HepG2 (cell line): ENCODE measurements at regions not wholly inside any gene's neighbourhood (a gene's known extent, or its start where the extent isn't known, plus 50 kb on each side); places are given as distances from the start of the nearest gene placed in this dataset.

Experiments used
- CTCF ChIP-seq: sonication (generic); formaldehyde crosslinking; IDR thresholded peaks from 2 replicates; pipeline ENCODE4 v1.5.0; 2020; ENCODE audit warnings: mild to moderate bottlenecking, missing genetic modification reagents, moderate library complexity
- E2F2 ChIP-seq: sonication (generic); formaldehyde crosslinking; IDR thresholded peaks from 2 replicates; pipeline ENCODE4 v1.4.0; 2020; ENCODE audit warnings: missing genetic modification reagents, borderline replicate concordance
- FOXP1 ChIP-seq, 2 experiments: fragments of 450-650 bp in 1 of 2; IDR thresholded peaks; 2 replicates each; pipeline ENCODE4 v1.6.1; 2017 to 2018; ENCODE audit warnings: antibody characterized with exemption in 1 of 2
- GABPB1 ChIP-seq: IDR thresholded peaks from 2 replicates; pipeline ENCODE4 v1.6.1; 2016; ENCODE audit warnings: mild to moderate bottlenecking, missing genetic modification reagents, moderate library complexity, missing compliant biosample characterization
- MYNN ChIP-seq: sonication (generic); formaldehyde crosslinking; IDR thresholded peaks from 2 replicates; pipeline ENCODE4 v1.4.0; 2020; ENCODE audit warnings: mild to moderate bottlenecking, low read depth, missing genetic modification reagents
- NFE2L1 ChIP-seq: sonication (generic); formaldehyde crosslinking; IDR thresholded peaks from 2 replicates; pipeline ENCODE4 v1.4.0; 2020; ENCODE audit warnings: missing genetic modification reagents, mild to moderate bottlenecking, borderline replicate concordance
- POLR2AphosphoS5 ChIP-seq: IDR thresholded peaks from 2 replicates; pipeline ENCODE4 v1.6.1; 2012; ENCODE audit warnings: low read depth, low read length
- RARG ChIP-seq: sonication (generic); formaldehyde crosslinking; IDR thresholded peaks from 2 replicates; pipeline ENCODE4 v1.4.0; 2020; ENCODE audit warnings: low read depth, mild to moderate bottlenecking, missing genetic modification reagents
- RXRA ChIP-seq: sonication (generic); formaldehyde crosslinking; IDR thresholded peaks from 2 replicates; pipeline ENCODE4 v1.5.1; 2020; ENCODE audit warnings: missing genetic modification reagents
- SMC3 ChIP-seq: IDR thresholded peaks from 2 replicates; pipeline ENCODE4 v1.6.1; 2011; ENCODE audit warnings: low read length, improper control_type of control experiment
- YY1 ChIP-seq: IDR thresholded peaks from 2 replicates; pipeline ENCODE4 v1.6.1; 2011; ENCODE audit warnings: low read length, low read depth, moderate library complexity, mild to moderate bottlenecking; ENCODE audit not compliant: insufficient read depth, insufficient replicate concordance
- ZNF18 ChIP-seq: sonication (generic); formaldehyde crosslinking; IDR thresholded peaks from 2 replicates; pipeline ENCODE4 v1.8.0; 2022; ENCODE audit warnings: mild to moderate bottlenecking, missing genetic modification reagents; ENCODE audit not compliant: insufficient replicate concordance
- ZNF780A ChIP-seq: sonication (generic); formaldehyde crosslinking; IDR thresholded peaks from 2 replicates; pipeline ENCODE4 v1.8.0; 2022; ENCODE audit warnings: mild to moderate bottlenecking, missing genetic modification reagents, moderate library complexity

- no peak for TF ChIP-seq NFE2L1
- TF ChIP-seq MYNN (CRISPR knock-in tag): no peak
- TF ChIP-seq POLR2AphosphoS5: no peak
- no peak for TF ChIP-seq CTCF (CRISPR knock-in tag)
- TF ChIP-seq ZNF18 (CRISPR knock-in tag): no peak
- TF ChIP-seq YY1: no peak
- no peak for TF ChIP-seq RARG (CRISPR knock-in tag)
- no peak for TF ChIP-seq SMC3
- no peak for TF ChIP-seq E2F2 (CRISPR knock-in tag)
- TF ChIP-seq RXRA: no peak
- TF ChIP-seq ZNF780A (CRISPR knock-in tag): no peak
- TF ChIP-seq GABPB1 (CRISPR knock-in tag): no peak
- TF ChIP-seq FOXP1 (IDR thresholded peaks at IDR 0.05): no peak
- TF ChIP-seq FOXP1 (CRISPR knock-in tag; IDR thresholded peaks at IDR 0.05): no peak
Observed at GRCh38 chr5:4544049-4544670, 596.0 kb upstream of the ADAMTS16 start.
